ENCODE measurements at regions not wholly inside any gene's neighbourhood (a gene's known extent, or its start where the extent isn't known, plus 50 kb on each side); places are given as distances from the start of the nearest gene placed in this dataset.

- Histone ChIP-seq H3K79me2 (ENCODE audit: control insufficient read depth, insufficient read depth, low read length) (no peaks in the 10 kb centered on the region), H3K36me3 (ENCODE audit: control insufficient read depth in 2 of 2, extremely low read depth in 1 of 2, insufficient read depth in 2 of 2, low read length in 2 of 2) (no peaks in the 10 kb centered on the region), H3K4me2 (ENCODE audit: insufficient read depth, low read length) (no peak overlapping the region), H3K27me3 (ENCODE audit: control insufficient read depth in 2 of 2, insufficient read depth in 2 of 2, low read length in 2 of 2) (no peaks in the 10 kb centered on the region), H3K9me1 (replicated peaks; ENCODE audit: control insufficient read depth, extremely low read depth, insufficient read depth, low read length) (no peaks in the 10 kb centered on the region), H2AFZ (ENCODE audit: low read depth, low read length) (no peak overlapping the region), H3K27ac (ENCODE audit: insufficient read depth, low read depth, low read length) (no peak overlapping the region), H3K9me3 (replicated peaks; ENCODE audit: control insufficient read depth, insufficient read depth, low read length) (no peaks in the 10 kb centered on the region), H3K4me1 (ENCODE audit: control insufficient read depth, extremely low read depth, insufficient read depth, low read length) (no peaks in the 10 kb centered on the region), H3K9ac (replicated peaks; ENCODE audit: extremely low read depth, insufficient read depth, low read length) (no peak overlapping the region), H3K4me3 (replicated peaks in 1 of 3; ENCODE audit: insufficient read depth in 1 of 3, low read depth in 1 of 3, low read length in 3 of 3) (no peak overlapping the region), H4K20me1 (replicated peaks; ENCODE audit: control insufficient read depth, extremely low read depth, insufficient read depth, low read length) (no peaks in the 10 kb centered on the region)
- intact Hi-C loops (cut with micrococcal nuclease): no loop called here
- POLR2A ChIA-PET: no interaction called here
- dilution Hi-C loops (cut with MboI; ENCODE audit: extremely low pct_ligation_motif_present, low sequenced_read_pairs): no loop called here
- FAIRE-seq (no peak), DNase-seq (ENCODE audit: low read depth, low spot score) (no peak)
- no peak for TF ChIP-seq MAX (IDR thresholded peaks at IDR 0.05; ENCODE audit: insufficient read depth, insufficient read length)
- no peak for TF ChIP-seq EZH2 (IDR thresholded peaks at IDR 0.05; ENCODE audit: borderline replicate concordance, low read depth, low read length, severe bottlenecking)
- TF ChIP-seq POLR2AphosphoS5 (IDR thresholded peaks at IDR 0.05; ENCODE audit: insufficient read depth, low read depth, low read length): no peak
- TF ChIP-seq FOS (IDR thresholded peaks at IDR 0.05; ENCODE audit: borderline replicate concordance, insufficient read depth, low read length): no peak
- TF ChIP-seq POLR2A (IDR thresholded peaks at IDR 0.05; ENCODE audit: low read depth, low read length): no peak
- no peak for TF ChIP-seq CTCF (IDR thresholded peaks at IDR 0.05; ENCODE audit: extremely low read depth in 1 of 2, insufficient read depth in 1 of 2, low read depth in 1 of 2, low read length in 2 of 2)
- no peak for TF ChIP-seq MYC (IDR thresholded peaks at IDR 0.05; ENCODE audit: low read depth, low read length)
- no peak for TF ChIP-seq GATA2 (IDR thresholded peaks at IDR 0.05; ENCODE audit: insufficient read depth, insufficient read length, low read depth, low read length)
- TF ChIP-seq JUN (IDR thresholded peaks at IDR 0.05; ENCODE audit: borderline replicate concordance, insufficient read depth, insufficient read length, low read depth): no peak
- CTCF ChIA-PET: no interaction called here
- no TSS peak for BruUV-seq (replicated peaks)
These were observed 724.2 kb downstream of the GATA3 start for GRCh38 chr10:8778713-8779112.

Data from endothelial cell of umbilical vein (primary cell).